A673 (cell line): ENCODE measurements at regions not wholly inside any gene's neighbourhood (a gene's known extent, or its start where the extent isn't known, plus 50 kb on each side); places are given as distances from the start of the nearest gene placed in this dataset.
"Not testable (repeated sequence)": the region's sequence is repeated elsewhere in the genome, so short reads cannot be mapped to it uniquely, and the experiment has no call there.

Experiments used
- BruUV-seq: library from RNA; stranded (reverse); fragments of 400-500 nt; replicated peaks from 2 replicates; lab custom pipeline; 2021; lab: Mats Ljungman, UMichigan
- CTCF ChIA-PET: fragments of 300-600 bp; sonication (Branson Sonifier 250); formaldehyde crosslinking; loops from one replicate; lab custom pipeline; 2022; ENCODE audit warnings: antibody characterized with exemption; lab: Charles Lee
- POLR2A ChIA-PET: fragments of 300-600 bp; sonication (Branson Sonifier 250); formaldehyde crosslinking; loops from one replicate; lab custom pipeline; 2022; ENCODE audit warnings: antibody characterized with exemption; ENCODE audit not compliant: low non-redundant PET; lab: Charles Lee
- DNase-seq: peaks from one replicate; pipeline ENCODE4 v3.0.0-alpha.2; 2015; ENCODE audit warnings: low spot score
- H3K27ac ChIP-seq: fragments of 200-600 bp; sonication (generic); 2 replicates; pipeline ENCODE4 v1.5.1; 2016; ENCODE audit warnings: mixed run types, low read depth, mild to moderate bottlenecking, mixed read lengths, antibody characterized with exemption, low read length; ENCODE audit not compliant: poor library complexity, severe bottlenecking
- H3K27me3 ChIP-seq: fragments of 200-600 bp; sonication (generic); replicated peaks from 2 replicates; pipeline ENCODE4 v1.6.1; 2017; ENCODE audit warnings: mixed run types, low read depth, mild to moderate bottlenecking, mixed read lengths, antibody characterized with exemption, low read length; ENCODE audit not compliant: insufficient read depth, poor library complexity
- H3K36me3 ChIP-seq: fragments of 200-600 bp; sonication (generic); 2 replicates; pipeline ENCODE4 v1.6.1; 2016; ENCODE audit warnings: mixed run types, mild to moderate bottlenecking, mixed read lengths, antibody characterized with exemption, low read length; ENCODE audit not compliant: insufficient read depth, poor library complexity, severe bottlenecking
- H3K4me1 ChIP-seq: fragments of 200-600 bp; sonication (generic); 2 replicates; pipeline ENCODE4 v1.6.1; 2017; ENCODE audit warnings: mixed run types, mild to moderate bottlenecking, mixed read lengths, antibody characterized with exemption, low read length; ENCODE audit not compliant: insufficient read depth, poor library complexity, severe bottlenecking
- H3K4me3 ChIP-seq: fragments of 200-600 bp; sonication (generic); 2 replicates; pipeline ENCODE4 v1.5.1; 2016; ENCODE audit warnings: low read depth, mixed run types, mild to moderate bottlenecking, mixed read lengths, low read length; ENCODE audit not compliant: poor library complexity, severe bottlenecking
- H3K9me3 ChIP-seq: fragments of 200-600 bp; sonication (generic); 2 replicates; pipeline ENCODE4 v1.6.1; 2016; ENCODE audit warnings: mixed run types, low read depth, mild to moderate bottlenecking, mixed read lengths, antibody characterized with exemption, low read length; ENCODE audit not compliant: poor library complexity, severe bottlenecking
- CTCF ChIP-seq: fragments of 300-800, 200-600 bp; sonication (generic); conservative IDR thresholded peaks from 2 replicates; pipeline ENCODE4 v1.5.1; 2017; ENCODE audit warnings: low read depth, mild to moderate bottlenecking, antibody characterized with exemption, low read length, moderate library complexity, mixed read lengths
- EZH2 ChIP-seq: fragments of 200-600 bp; sonication (generic); IDR thresholded peaks from 2 replicates; pipeline ENCODE4 v1.6.1; 2017; ENCODE audit warnings: borderline replicate concordance, low read depth, mild to moderate bottlenecking, mixed read lengths, antibody characterized with exemption, low read length; ENCODE audit not compliant: poor library complexity, severe bottlenecking
- intact Hi-C: fragments of 100-400 bp; cut with micrococcal nuclease; formaldehyde crosslinking; loops from one replicate; pipeline ENCODE4 v1.10.0; 2022; ENCODE audit not compliant: unreplicated experiment

- no TSS peak for BruUV-seq
- Histone ChIP-seq H3K9me3 (no peaks in the 10 kb centered on the region), H3K36me3 (no peaks in the 10 kb centered on the region), H3K4me1 (peaks cover 2% of the 10 kb centered on the region), H3K4me3 (no peak overlapping the region), H3K27me3 (no peaks in the 10 kb centered on the region), H3K27ac (no peak overlapping the region)
- ChIA-PET POLR2A (no interaction called here), CTCF (no interaction called here)
- intact Hi-C loops, result no loop called here
- TF ChIP-seq CTCF (no peak), EZH2 (no peak)
- no peak for DNase-seq
Observed at GRCh38 chr6:14550410-14550809, 432.8 kb downstream of the CD83 start.

- ChIA-PET POLR2A (no interaction called here), CTCF (no interaction called here)
- no TSS peak for BruUV-seq
- peak; percentile 32 for DNase-seq
- Histone ChIP-seq H3K4me1 (peaks cover 2% of the 10 kb centered on the region), H3K9me3 (no peaks in the 10 kb centered on the region), H3K4me3 (no peak overlapping the region), H3K27me3 (no peaks in the 10 kb centered on the region), H3K27ac (no peak overlapping the region), H3K36me3 (no peaks in the 10 kb centered on the region)
- intact Hi-C loops, result no loop called here
- no peak for TF ChIP-seq CTCF
- TF ChIP-seq EZH2, result no peak
Observed at GRCh38 chr6:14550822-14551221, 433.2 kb downstream of the CD83 start.

- CTCF ChIA-PET, result not testable (repeated sequence)
Observed at GRCh38 chr6:14551601-14552000, 434.0 kb downstream of the CD83 start.

GRCh38 chr6:14552891-14553290 is 435.3 kb downstream of the CD83 start:
- POLR2A ChIA-PET, result no interaction called here
- H3K27ac ChIP-seq, result no peak overlapping the region
- no peaks in the 10 kb centered on the region for H3K36me3 ChIP-seq
- no peak overlapping the region for H3K4me3 ChIP-seq
- H3K4me1 ChIP-seq, result peaks cover 2% of the 10 kb centered on the region
- DNase-seq, result no peak
- BruUV-seq, result no TSS peak
- no peaks in the 10 kb centered on the region for H3K9me3 ChIP-seq
- no peaks in the 10 kb centered on the region for H3K27me3 ChIP-seq
- CTCF ChIA-PET, result no interaction called here
- TF ChIP-seq EZH2 (no peak), CTCF (no peak)
- intact Hi-C loops, result no loop called here

More at GRCh38 chr6:14551601-14552000, 434.0 kb downstream of the CD83 start:
- H3K4me1 ChIP-seq, H3K36me3 ChIP-seq, POLR2A ChIA-PET, BruUV-seq, H3K27ac ChIP-seq, H3K9me3 ChIP-seq, H3K4me3 ChIP-seq, DNase-seq, intact Hi-C loops, H3K27me3 ChIP-seq: not testable (repeated sequence)
